Vagina (tissue), 2 donors: ENCODE measurements at regions not wholly inside any gene's neighbourhood (a gene's known extent, or its start where the extent isn't known, plus 50 kb on each side); places are given as distances from the start of the nearest gene placed in this dataset.

Source experiments
- POLR2A ChIP-seq, 2 donors: fragments of 450-650 bp; IDR thresholded peaks; one replicate each; pipeline ENCODE4 v1.6.1; 2017; ENCODE audit warnings: antibody characterized with exemption in 2 of 2, mild to moderate bottlenecking in 2 of 2, moderate library complexity in 2 of 2
- POLR2AphosphoS5 ChIP-seq, 2 donors: sonication (generic); formaldehyde crosslinking; IDR thresholded peaks; one replicate each; pipeline ENCODE4 v1.9.0; 2017; ENCODE audit warnings: antibody characterized with exemption in 2 of 2, mild to moderate bottlenecking in 2 of 2, low read depth in 1 of 2; ENCODE audit not compliant: insufficient read depth in 1 of 2
- TF ChIP-seq, protein P1 (sequence below), 3 experiments: fragments of 450-650 bp in 2 of 3; fragments of 200-600 bp in 1 of 3; sonication (generic) in 1 of 3; IDR thresholded peaks; one replicate each; pipeline ENCODE4 v1.5.1; 2017 to 2019; ENCODE audit warnings: antibody characterized with exemption in 3 of 3, mild to moderate bottlenecking in 2 of 3, moderate library complexity in 2 of 3

DNA sequence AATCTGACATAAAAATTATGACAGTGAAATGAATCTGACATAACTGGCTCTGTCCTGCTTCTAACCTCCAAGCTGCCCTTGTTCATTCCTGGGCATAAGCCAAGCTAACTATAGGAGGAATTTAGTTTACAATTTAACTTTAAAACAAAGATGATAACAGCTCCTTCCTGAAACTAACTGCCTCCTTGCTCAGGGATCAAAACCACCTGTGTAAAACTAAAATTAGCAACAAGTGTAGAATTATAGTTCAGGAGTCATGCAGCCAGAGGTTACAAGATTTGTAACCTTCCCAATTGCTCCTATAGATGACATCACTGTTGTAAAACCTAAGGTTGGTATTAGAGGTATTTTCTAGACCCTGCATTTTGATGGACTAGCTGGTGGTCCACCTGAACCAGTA, 256.4 kb upstream of the POM121L12 start:
- TF ChIP-seq POLR2A (IDR thresholded peaks at IDR 0.05) (no peak), POLR2AphosphoS5 (IDR thresholded peaks at IDR 0.05; ENCODE audit: insufficient read depth in 1 of 2, low read depth in 1 of 2) (no peak)
- TF ChIP-seq, protein P1, sequence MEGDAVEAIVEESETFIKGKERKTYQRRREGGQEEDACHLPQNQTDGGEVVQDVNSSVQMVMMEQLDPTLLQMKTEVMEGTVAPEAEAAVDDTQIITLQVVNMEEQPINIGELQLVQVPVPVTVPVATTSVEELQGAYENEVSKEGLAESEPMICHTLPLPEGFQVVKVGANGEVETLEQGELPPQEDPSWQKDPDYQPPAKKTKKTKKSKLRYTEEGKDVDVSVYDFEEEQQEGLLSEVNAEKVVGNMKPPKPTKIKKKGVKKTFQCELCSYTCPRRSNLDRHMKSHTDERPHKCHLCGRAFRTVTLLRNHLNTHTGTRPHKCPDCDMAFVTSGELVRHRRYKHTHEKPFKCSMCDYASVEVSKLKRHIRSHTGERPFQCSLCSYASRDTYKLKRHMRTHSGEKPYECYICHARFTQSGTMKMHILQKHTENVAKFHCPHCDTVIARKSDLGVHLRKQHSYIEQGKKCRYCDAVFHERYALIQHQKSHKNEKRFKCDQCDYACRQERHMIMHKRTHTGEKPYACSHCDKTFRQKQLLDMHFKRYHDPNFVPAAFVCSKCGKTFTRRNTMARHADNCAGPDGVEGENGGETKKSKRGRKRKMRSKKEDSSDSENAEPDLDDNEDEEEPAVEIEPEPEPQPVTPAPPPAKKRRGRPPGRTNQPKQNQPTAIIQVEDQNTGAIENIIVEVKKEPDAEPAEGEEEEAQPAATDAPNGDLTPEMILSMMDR (IDR thresholded peaks at IDR 0.05), result no peak
